ENCODE measurements at regions not wholly inside any gene's neighbourhood (a gene's known extent, or its start where the extent isn't known, plus 50 kb on each side); places are given as distances from the start of the nearest gene placed in this dataset.

GRCh38 chr2:506866-507265 is 170.3 kb downstream of the TMEM18 start:
- Histone ChIP-seq H3K4me2 (no peak overlapping the region), H3K27ac (ENCODE audit: low read depth in 2 of 2, low read length in 1 of 2) (no peak overlapping the region), H3K4me3 (ENCODE audit: low read depth in 2 of 2, low read length in 1 of 2) (no peak overlapping the region), H3K4me1 (ENCODE audit: control insufficient read depth in 1 of 2, insufficient read depth in 2 of 2, low read depth in 1 of 2, low read length in 1 of 2) (no peaks in the 10 kb centered on the region; a peak in 1 of 4 replicates), H3K36me3 (replicated peaks in 1 of 2; ENCODE audit: control insufficient read depth in 1 of 2, insufficient read depth in 2 of 2, low read length in 1 of 2) (no peaks in the 10 kb centered on the region), H3K79me2 (ENCODE audit: insufficient read depth) (no peaks in the 10 kb centered on the region), H2AFZ (ENCODE audit: low read depth) (no peak overlapping the region), H4K20me1 (ENCODE audit: insufficient read depth) (no peaks in the 10 kb centered on the region), H3F3A (replicated peaks; ENCODE audit: insufficient read depth) (no peaks in the 10 kb centered on the region), H3K27me3 (ENCODE audit: insufficient read depth) (no peaks in the 10 kb centered on the region), H3K9me2 (no peaks in the 10 kb centered on the region), H3K9ac (no peak overlapping the region), H3K9me3 (no peaks in the 10 kb centered on the region)
- ChIA-PET POLR2A (no interaction called here), CTCF (interaction anchor here (0.6 to 1.5 kb wide), 5 partner anchors 9 to 1277 kb away, joined by 3 to 10 read pairs (median 3); no protein-coding TSS in a partner anchor)
- DNase-seq, result no peak
- no peak for TF ChIP-seq FOXM1 (IDR thresholded peaks at IDR 0.05; ENCODE audit: low read depth)
- no peak for TF ChIP-seq SIN3A (IDR thresholded peaks at IDR 0.05; ENCODE audit: borderline replicate concordance, low read depth, low read length)
- TF ChIP-seq, protein P1, sequence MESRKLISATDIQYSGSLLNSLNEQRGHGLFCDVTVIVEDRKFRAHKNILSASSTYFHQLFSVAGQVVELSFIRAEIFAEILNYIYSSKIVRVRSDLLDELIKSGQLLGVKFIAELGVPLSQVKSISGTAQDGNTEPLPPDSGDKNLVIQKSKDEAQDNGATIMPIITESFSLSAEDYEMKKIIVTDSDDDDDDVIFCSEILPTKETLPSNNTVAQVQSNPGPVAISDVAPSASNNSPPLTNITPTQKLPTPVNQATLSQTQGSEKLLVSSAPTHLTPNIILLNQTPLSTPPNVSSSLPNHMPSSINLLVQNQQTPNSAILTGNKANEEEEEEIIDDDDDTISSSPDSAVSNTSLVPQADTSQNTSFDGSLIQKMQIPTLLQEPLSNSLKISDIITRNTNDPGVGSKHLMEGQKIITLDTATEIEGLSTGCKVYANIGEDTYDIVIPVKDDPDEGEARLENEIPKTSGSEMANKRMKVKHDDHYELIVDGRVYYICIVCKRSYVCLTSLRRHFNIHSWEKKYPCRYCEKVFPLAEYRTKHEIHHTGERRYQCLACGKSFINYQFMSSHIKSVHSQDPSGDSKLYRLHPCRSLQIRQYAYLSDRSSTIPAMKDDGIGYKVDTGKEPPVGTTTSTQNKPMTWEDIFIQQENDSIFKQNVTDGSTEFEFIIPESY (IDR thresholded peaks at IDR 0.05; ENCODE audit: borderline replicate concordance, low read depth), result no peak
- TF ChIP-seq TCF12 (IDR thresholded peaks at IDR 0.05), result no peak
- TF ChIP-seq EP300 (IDR thresholded peaks at IDR 0.05; ENCODE audit: borderline replicate concordance in 1 of 2, low read depth in 1 of 2, low read length in 1 of 2), result no peak
- no peak for TF ChIP-seq MEF2A (IDR thresholded peaks at IDR 0.05; ENCODE audit: borderline replicate concordance, low read depth)
- TF ChIP-seq YY1 (IDR thresholded peaks at IDR 0.05; ENCODE audit: low read depth), result no peak
- no peak for TF ChIP-seq GATA2 (CRISPR knock-in tag; IDR thresholded peaks at IDR 0.05)
- TF ChIP-seq RAD21 (IDR thresholded peaks at IDR 0.05; ENCODE audit: low read length), result no peak
- no peak for TF ChIP-seq TAF1 (IDR thresholded peaks at IDR 0.05; ENCODE audit: borderline replicate concordance, low read depth, low read length)
- TF ChIP-seq RFX5 (IDR thresholded peaks at IDR 0.05; ENCODE audit: low read length), result no peak
- TF ChIP-seq, protein P2, sequence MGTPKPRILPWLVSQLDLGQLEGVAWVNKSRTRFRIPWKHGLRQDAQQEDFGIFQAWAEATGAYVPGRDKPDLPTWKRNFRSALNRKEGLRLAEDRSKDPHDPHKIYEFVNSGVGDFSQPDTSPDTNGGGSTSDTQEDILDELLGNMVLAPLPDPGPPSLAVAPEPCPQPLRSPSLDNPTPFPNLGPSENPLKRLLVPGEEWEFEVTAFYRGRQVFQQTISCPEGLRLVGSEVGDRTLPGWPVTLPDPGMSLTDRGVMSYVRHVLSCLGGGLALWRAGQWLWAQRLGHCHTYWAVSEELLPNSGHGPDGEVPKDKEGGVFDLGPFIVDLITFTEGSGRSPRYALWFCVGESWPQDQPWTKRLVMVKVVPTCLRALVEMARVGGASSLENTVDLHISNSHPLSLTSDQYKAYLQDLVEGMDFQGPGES (IDR thresholded peaks at IDR 0.05; ENCODE audit: low read depth, low read length), result no peak
- no peak for TF ChIP-seq SMC3 (IDR thresholded peaks at IDR 0.05; ENCODE audit: low read depth, low read length)
- no peak for TF ChIP-seq TEAD4 (IDR thresholded peaks at IDR 0.05; ENCODE audit: borderline replicate concordance, insufficient read depth)
- no peak for TF ChIP-seq REST (IDR thresholded peaks at IDR 0.05; ENCODE audit: low read depth, low read length)
- TF ChIP-seq, protein P3, sequence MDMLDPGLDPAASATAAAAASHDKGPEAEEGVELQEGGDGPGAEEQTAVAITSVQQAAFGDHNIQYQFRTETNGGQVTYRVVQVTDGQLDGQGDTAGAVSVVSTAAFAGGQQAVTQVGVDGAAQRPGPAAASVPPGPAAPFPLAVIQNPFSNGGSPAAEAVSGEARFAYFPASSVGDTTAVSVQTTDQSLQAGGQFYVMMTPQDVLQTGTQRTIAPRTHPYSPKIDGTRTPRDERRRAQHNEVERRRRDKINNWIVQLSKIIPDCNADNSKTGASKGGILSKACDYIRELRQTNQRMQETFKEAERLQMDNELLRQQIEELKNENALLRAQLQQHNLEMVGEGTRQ (IDR thresholded peaks at IDR 0.05; ENCODE audit: borderline replicate concordance, low read depth, low read length), result no peak
- TF ChIP-seq JUND (IDR thresholded peaks at IDR 0.05), result no peak
- WGBS (ENCODE audit: low lambda C conversion rate), result 38% methylated on average over 5 of the region's 5 CpGs
